SK-N-SH (cell line): ENCODE measurements at regions not wholly inside any gene's neighbourhood (a gene's known extent, or its start where the extent isn't known, plus 50 kb on each side); places are given as distances from the start of the nearest gene placed in this dataset.

Experiments
- CTCF ChIP-seq: fragments of 200-600 bp; sonication (generic); IDR thresholded peaks from 2 replicates; pipeline ENCODE4 v1.6.1; 2017; ENCODE audit warnings: antibody characterized with exemption, mild to moderate bottlenecking, moderate library complexity
- EP300 ChIP-seq, 2 experiments: IDR thresholded peaks; 2 replicates each; pipeline versions ENCODE4 v1.4.0 to v1.6.1; 2012; ENCODE audit warnings: borderline replicate concordance in 1 of 2, low read depth in 1 of 2, low read length in 1 of 2
- EZH2phosphoT487 ChIP-seq: fragments of 200-600 bp; sonication (generic); IDR thresholded peaks from 2 replicates; pipeline ENCODE4 v1.6.1; 2017; ENCODE audit warnings: low read depth, mixed run types, mild to moderate bottlenecking, antibody characterized with exemption, moderate library complexity, borderline replicate concordance
- FOXJ3 ChIP-seq: sonication (generic); formaldehyde crosslinking; IDR thresholded peaks from 2 replicates; pipeline ENCODE4 v1.5.1; 2020; ENCODE audit warnings: mild to moderate bottlenecking, missing genetic modification reagents
- IRF3 ChIP-seq: fragments of 150-350 bp; IDR thresholded peaks from 2 replicates; pipeline ENCODE4 v1.6.1; 2016; ENCODE audit warnings: mild to moderate bottlenecking, low read depth, low read length
- NRF1 ChIP-seq: IDR thresholded peaks from 2 replicates; pipeline ENCODE4 v1.6.1; 2012; ENCODE audit warnings: low read depth, mild to moderate bottlenecking, low read length
- PBX3 ChIP-seq: IDR thresholded peaks from 2 replicates; pipeline ENCODE4; 2012
- POLR2AphosphoS5 ChIP-seq: IDR thresholded peaks from 2 replicates; pipeline ENCODE4 v1.6.1; 2012; ENCODE audit warnings: low read depth, low read length
- RAD21 ChIP-seq: IDR thresholded peaks from 2 replicates; pipeline ENCODE4 v1.6.1; 2012; ENCODE audit warnings: mild to moderate bottlenecking, low read length
- REST ChIP-seq: IDR thresholded peaks from 2 replicates; pipeline ENCODE4 v1.6.1; 2012; ENCODE audit warnings: mild to moderate bottlenecking, low read depth, low read length, moderate library complexity
- SIN3A ChIP-seq: IDR thresholded peaks from 2 replicates; pipeline ENCODE4 v1.6.1; 2012; ENCODE audit warnings: low read depth, mild to moderate bottlenecking, low read length, moderate library complexity, borderline replicate concordance
- TAF1 ChIP-seq: IDR thresholded peaks from 2 replicates; pipeline ENCODE4 v1.6.1; 2012; ENCODE audit warnings: low read depth, mild to moderate bottlenecking, low read length, moderate library complexity, borderline replicate concordance

GRCh38 chr12:62166525-62166924 lies 93.7 kb upstream of the USP15 start:
- TF ChIP-seq SIN3A (no peak), CTCF (no peak), RAD21 (no peak), IRF3 (no peak), POLR2AphosphoS5 (no peak), PBX3 (no peak), FOXJ3 (no peak), REST (no peak), NRF1 (no peak), EP300 (IDR thresholded peaks at IDR 0.05; ENCODE audit: borderline replicate concordance in 1 of 2, low read depth in 1 of 2, low read length in 1 of 2) (no peak), EZH2phosphoT487 (no peak), TAF1 (no peak)
